ENCODE measurements at regions not wholly inside any gene's neighbourhood (a gene's known extent, or its start where the extent isn't known, plus 50 kb on each side); places are given as distances from the start of the nearest gene placed in this dataset.

DNA sequence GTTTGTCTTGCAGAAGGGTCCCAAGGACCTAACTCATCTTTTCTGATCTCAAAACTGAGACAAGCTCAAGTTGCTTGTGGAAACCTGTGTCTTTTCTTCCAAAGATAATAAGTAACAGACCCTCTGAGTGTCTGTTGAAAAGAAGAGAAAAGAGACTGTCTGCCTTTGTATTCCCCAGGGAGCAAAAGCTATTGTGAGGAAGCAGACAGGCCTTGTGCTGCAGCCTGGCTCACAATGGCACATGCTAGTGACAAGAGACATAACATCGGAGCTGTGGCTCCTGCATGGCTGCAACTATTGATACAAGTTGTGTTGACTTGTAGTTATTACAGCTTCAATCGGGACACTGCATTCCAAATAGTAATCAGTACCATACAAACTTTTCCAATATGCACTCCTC is 202.9 kb downstream of the DKK1 start:
- Histone ChIP-seq H2AFZ (ENCODE audit: low read length) (no peak overlapping the region), H4K20me1 (ENCODE audit: insufficient read depth, low read length) (no peaks in the 10 kb centered on the region), H3K4me1 (ENCODE audit: insufficient read depth, low read length) (no peaks in the 10 kb centered on the region), H3K79me2 (ENCODE audit: insufficient read depth, low read length) (no peaks in the 10 kb centered on the region), H3K4me2 (ENCODE audit: insufficient read depth, low read length) (no peak overlapping the region), H3K36me3 (ENCODE audit: insufficient read depth, low read length) (no peaks in the 10 kb centered on the region), H3K27ac (ENCODE audit: low read depth, low read length) (no peak overlapping the region), H3K27me3 (ENCODE audit: insufficient read depth, low read length) (no peaks in the 10 kb centered on the region), H3K4me3 (ENCODE audit: insufficient read depth, low read length) (no peak overlapping the region), H3K9me3 (ENCODE audit: low read depth, low read length) (no peaks in the 10 kb centered on the region)
- no peak for DNase-seq (ENCODE audit: insufficient read length, low spot score, missing footprints)
- TF ChIP-seq CTCF (IDR thresholded peaks at IDR 0.05; ENCODE audit: extremely low read depth, low read depth, low read length): no peak

GRCh38 chr10:52523696-52524095 is 209.6 kb downstream of the DKK1 start:
- Histone ChIP-seq H3K79me2 (ENCODE audit: insufficient read depth, low read length) (no peaks in the 10 kb centered on the region), H4K20me1 (ENCODE audit: insufficient read depth, low read length) (no peaks in the 10 kb centered on the region), H3K36me3 (ENCODE audit: insufficient read depth, low read length) (no peaks in the 10 kb centered on the region), H3K4me2 (ENCODE audit: insufficient read depth, low read length) (no peak overlapping the region), H3K9me3 (ENCODE audit: low read depth, low read length) (no peaks in the 10 kb centered on the region), H3K4me1 (ENCODE audit: insufficient read depth, low read length) (peaks cover 17% of the 10 kb centered on the region), H3K27ac (ENCODE audit: low read depth, low read length) (no peak overlapping the region), H3K4me3 (ENCODE audit: insufficient read depth, low read length) (no peak overlapping the region), H2AFZ (ENCODE audit: low read length) (no peak overlapping the region), H3K27me3 (ENCODE audit: insufficient read depth, low read length) (no peaks in the 10 kb centered on the region)
- DNase-seq (ENCODE audit: insufficient read length, low spot score, missing footprints): no peak
- no peak for TF ChIP-seq CTCF (IDR thresholded peaks at IDR 0.05; ENCODE audit: extremely low read depth, low read depth, low read length)

GRCh38 chr10:52525761-52526160 is 211.7 kb downstream of the DKK1 start:
- no peaks in the 10 kb centered on the region for H3K79me2 ChIP-seq (ENCODE audit: insufficient read depth, low read length)
- H2AFZ ChIP-seq (ENCODE audit: low read length): no peak overlapping the region
- no peak for DNase-seq (ENCODE audit: insufficient read length, low spot score, missing footprints)
- peak overlapping the region; percentile 68 for H3K27ac ChIP-seq (ENCODE audit: low read depth, low read length)
- no peaks in the 10 kb centered on the region for H3K27me3 ChIP-seq (ENCODE audit: insufficient read depth, low read length)
- H3K4me2 ChIP-seq (ENCODE audit: insufficient read depth, low read length): peak overlapping the region; percentile 61
- H3K9me3 ChIP-seq (ENCODE audit: low read depth, low read length): no peaks in the 10 kb centered on the region
- no peak overlapping the region for H3K4me3 ChIP-seq (ENCODE audit: insufficient read depth, low read length)
- no peaks in the 10 kb centered on the region for H3K36me3 ChIP-seq (ENCODE audit: insufficient read depth, low read length)
- H3K4me1 ChIP-seq (ENCODE audit: insufficient read depth, low read length): peaks cover 17% of the 10 kb centered on the region
- H4K20me1 ChIP-seq (ENCODE audit: insufficient read depth, low read length): no peaks in the 10 kb centered on the region
- no peak for TF ChIP-seq CTCF (IDR thresholded peaks at IDR 0.05; ENCODE audit: extremely low read depth, low read depth, low read length)

DNA sequence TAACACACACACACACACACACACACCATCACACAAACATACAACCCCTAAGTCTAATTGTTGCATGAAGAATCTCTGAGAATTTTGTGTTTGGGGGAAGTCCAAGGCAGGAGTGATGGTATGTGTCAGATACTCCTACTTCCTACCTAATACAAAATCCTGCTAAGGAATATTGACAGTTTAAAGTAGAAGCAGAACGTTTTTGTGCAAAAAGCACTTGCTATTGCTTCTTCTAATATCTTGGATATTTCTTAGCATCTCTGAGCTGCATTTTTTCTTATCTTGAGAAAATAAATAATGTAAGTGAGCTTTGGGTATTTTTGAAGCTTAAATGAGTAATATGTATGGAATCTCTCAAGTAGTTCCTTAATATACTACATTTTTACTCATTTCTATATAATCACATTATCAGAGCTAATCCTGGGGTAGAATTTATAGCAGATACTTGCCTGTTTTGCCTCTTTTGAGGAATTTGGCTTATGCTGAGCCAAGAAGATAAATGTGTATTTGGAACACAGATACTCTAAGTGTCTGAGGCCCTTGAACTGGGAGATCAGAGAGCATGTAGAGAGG is 212.3 kb downstream of the DKK1 start:
- no peak overlapping the region for H2AFZ ChIP-seq (ENCODE audit: low read length)
- no peaks in the 10 kb centered on the region for H3K27me3 ChIP-seq (ENCODE audit: insufficient read depth, low read length)
- H3K4me2 ChIP-seq (ENCODE audit: insufficient read depth, low read length): peak overlapping the region; percentile 61
- no peak for TF ChIP-seq CTCF (IDR thresholded peaks at IDR 0.05; ENCODE audit: extremely low read depth, low read depth, low read length)
- no peaks in the 10 kb centered on the region for H4K20me1 ChIP-seq (ENCODE audit: insufficient read depth, low read length)
- no peaks in the 10 kb centered on the region for H3K9me3 ChIP-seq (ENCODE audit: low read depth, low read length)
- no peaks in the 10 kb centered on the region for H3K79me2 ChIP-seq (ENCODE audit: insufficient read depth, low read length)
- DNase-seq (ENCODE audit: insufficient read length, low spot score, missing footprints): no peak
- peak overlapping the region; percentile 68 for H3K27ac ChIP-seq (ENCODE audit: low read depth, low read length)
- peaks cover 17% of the 10 kb centered on the region for H3K4me1 ChIP-seq (ENCODE audit: insufficient read depth, low read length)
- no peak overlapping the region for H3K4me3 ChIP-seq (ENCODE audit: insufficient read depth, low read length)
- H3K36me3 ChIP-seq (ENCODE audit: insufficient read depth, low read length): no peaks in the 10 kb centered on the region
